Epithelial cell of proximal tubule (primary cell): ENCODE measurements at regions not wholly inside any gene's neighbourhood (a gene's known extent, or its start where the extent isn't known, plus 50 kb on each side); places are given as distances from the start of the nearest gene placed in this dataset.
"Not testable (repeated sequence)": the region's sequence is repeated elsewhere in the genome, so short reads cannot be mapped to it uniquely, and the experiment has no call there.

Experiments used
- DNase-seq: peaks from one replicate; pipeline ENCODE4 v3.0.0-alpha.2; 2011; ENCODE audit warnings: low read depth
- H3K4me3 ChIP-seq: 2 replicates; pipeline ENCODE4 v1.5.1; 2011; ENCODE audit warnings: low read depth, mild to moderate bottlenecking, low read length
- TF ChIP-seq, protein P1 (sequence below): conservative IDR thresholded peaks from 2 replicates; pipeline ENCODE4 v1.5.1; 2012; ENCODE audit warnings: low read depth, mild to moderate bottlenecking, low read length

DNA sequence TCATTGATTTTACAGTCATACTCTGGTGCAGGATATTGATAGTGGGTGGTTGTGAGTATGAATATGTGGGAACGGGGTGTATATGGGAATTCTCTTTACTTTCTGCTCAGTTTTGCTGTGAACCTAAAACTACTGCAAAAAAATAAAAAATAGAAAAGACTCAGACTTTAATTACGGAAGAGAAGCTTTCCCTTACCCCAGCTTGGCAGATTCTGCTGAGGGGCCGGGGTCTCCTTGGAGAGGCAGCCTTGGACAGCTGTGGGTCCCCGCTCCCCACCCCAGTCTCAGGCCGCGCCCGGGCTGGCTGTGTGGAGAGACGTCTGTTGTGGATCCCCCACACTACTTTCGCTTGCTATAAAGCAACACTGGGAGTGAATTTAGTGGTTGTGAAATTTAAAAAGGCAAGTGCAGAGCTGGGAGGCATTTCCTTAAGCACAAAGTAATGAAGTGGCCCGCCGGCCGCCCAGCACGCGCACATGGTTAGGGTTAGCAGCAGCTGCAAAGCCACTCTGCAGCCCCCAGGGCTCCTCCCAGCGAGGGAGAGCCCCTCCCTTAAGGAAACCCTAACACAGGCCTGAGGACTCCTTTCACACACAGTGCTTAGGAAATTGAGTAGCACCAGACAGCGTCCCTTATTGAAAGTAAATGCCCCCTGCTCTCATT, 102.4 kb downstream of the DDX1 start:
- DNase-seq, result no peak
- TF ChIP-seq, protein P1, sequence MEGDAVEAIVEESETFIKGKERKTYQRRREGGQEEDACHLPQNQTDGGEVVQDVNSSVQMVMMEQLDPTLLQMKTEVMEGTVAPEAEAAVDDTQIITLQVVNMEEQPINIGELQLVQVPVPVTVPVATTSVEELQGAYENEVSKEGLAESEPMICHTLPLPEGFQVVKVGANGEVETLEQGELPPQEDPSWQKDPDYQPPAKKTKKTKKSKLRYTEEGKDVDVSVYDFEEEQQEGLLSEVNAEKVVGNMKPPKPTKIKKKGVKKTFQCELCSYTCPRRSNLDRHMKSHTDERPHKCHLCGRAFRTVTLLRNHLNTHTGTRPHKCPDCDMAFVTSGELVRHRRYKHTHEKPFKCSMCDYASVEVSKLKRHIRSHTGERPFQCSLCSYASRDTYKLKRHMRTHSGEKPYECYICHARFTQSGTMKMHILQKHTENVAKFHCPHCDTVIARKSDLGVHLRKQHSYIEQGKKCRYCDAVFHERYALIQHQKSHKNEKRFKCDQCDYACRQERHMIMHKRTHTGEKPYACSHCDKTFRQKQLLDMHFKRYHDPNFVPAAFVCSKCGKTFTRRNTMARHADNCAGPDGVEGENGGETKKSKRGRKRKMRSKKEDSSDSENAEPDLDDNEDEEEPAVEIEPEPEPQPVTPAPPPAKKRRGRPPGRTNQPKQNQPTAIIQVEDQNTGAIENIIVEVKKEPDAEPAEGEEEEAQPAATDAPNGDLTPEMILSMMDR, result no peak
- no peak overlapping the region for H3K4me3 ChIP-seq

DNA sequence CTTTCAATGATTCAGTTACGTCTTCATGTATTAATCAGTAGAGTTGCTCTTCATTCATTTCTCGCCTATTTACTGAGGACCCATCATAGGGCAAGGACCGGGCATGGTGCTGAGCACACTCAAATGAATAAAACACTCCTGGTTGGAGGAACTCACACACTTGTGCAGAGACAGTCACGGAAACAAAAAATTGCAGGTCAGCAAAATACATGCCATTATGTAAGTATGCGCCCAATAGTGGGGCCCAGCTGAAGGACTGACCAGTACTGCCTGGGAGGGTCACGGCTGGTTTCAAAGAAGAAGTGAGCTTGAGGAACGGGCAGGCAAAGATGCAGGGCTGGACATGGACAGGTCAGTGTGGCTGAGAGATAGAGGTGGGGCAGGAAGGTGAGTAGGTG, 102.9 kb downstream of the DDX1 start:
- no peak overlapping the region for H3K4me3 ChIP-seq
- TF ChIP-seq, protein P1, result no peak
- no peak for DNase-seq

- H3K4me3 ChIP-seq, result no peak overlapping the region
- no peak for DNase-seq
- TF ChIP-seq, protein P1, result no peak
These were observed 104.1 kb downstream of the DDX1 start for GRCh38 chr2:15695582-15696330.

GRCh38 chr2:15696606-15697170, 105.0 kb downstream of the DDX1 start:
- H3K4me3 ChIP-seq, DNase-seq: not testable (repeated sequence)

DNA sequence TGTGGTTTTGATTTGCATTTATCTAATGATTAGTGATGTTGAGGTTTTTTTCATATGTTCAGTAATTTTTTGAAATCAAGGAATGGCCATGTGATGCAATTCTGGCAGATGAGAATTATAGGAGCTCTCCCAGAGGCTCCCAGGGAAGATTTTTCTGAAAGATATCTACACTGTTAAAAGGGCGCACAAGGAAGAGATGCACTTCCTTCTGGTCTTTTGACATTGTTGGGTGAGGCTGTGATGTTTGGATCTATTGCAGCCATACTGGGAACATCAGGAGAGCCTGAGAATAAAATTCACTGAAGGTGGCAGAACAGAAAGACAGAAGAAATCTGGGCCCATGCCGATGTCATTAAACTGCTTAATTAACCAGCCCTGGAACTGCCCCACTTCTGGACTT, 108.5 kb downstream of the DDX1 start:
- no peak overlapping the region for H3K4me3 ChIP-seq
- TF ChIP-seq, protein P1, result no peak
- no peak for DNase-seq

GRCh38 chr2:15700599-15701340, 109.1 kb downstream of the DDX1 start:
- TF ChIP-seq, protein P1, result no peak
- no peak overlapping the region for H3K4me3 ChIP-seq
- no peak for DNase-seq

- no peak overlapping the region for H3K4me3 ChIP-seq
- TF ChIP-seq, protein P1, result no peak
- no peak for DNase-seq
These were observed 109.8 kb downstream of the DDX1 start for GRCh38 chr2:15701341-15701907.
